Stimulated activated memory B cell treated with anti-CD40 and anti-IgM and Interleukin-4, amounts not matched to agents 10 μg/mL and 1 μg/mL and 100 μg/mL, for 72 hours (primary cell): ENCODE measurements at regions not wholly inside any gene's neighbourhood (a gene's known extent, or its start where the extent isn't known, plus 50 kb on each side); places are given as distances from the start of the nearest gene placed in this dataset.
"Not testable (repeated sequence)": the region's sequence is repeated elsewhere in the genome, so short reads cannot be mapped to it uniquely, and the experiment has no call there.

Experiments
- ATAC-seq: fragments of 150-1000 bp; cut with Tn5 transposase; 2 replicates; pipeline ENCODE4 v1.10.0; 2021
- H3K27ac Mint-ChIP-seq: one replicate; pipeline ENCODE4 v1.8.0; 2022; ENCODE audit warnings: mild to moderate bottlenecking, mixed read lengths
- H3K27me3 Mint-ChIP-seq: one replicate; pipeline ENCODE4 v1.8.0; 2022; ENCODE audit warnings: mixed read lengths
- H3K36me3 Mint-ChIP-seq: one replicate; pipeline ENCODE4 v1.8.0; 2022; ENCODE audit warnings: mixed read lengths
- H3K4me1 Mint-ChIP-seq: one replicate; pipeline ENCODE4 v1.8.0; 2022; ENCODE audit warnings: mixed read lengths
- H3K4me3 Mint-ChIP-seq: one replicate; pipeline ENCODE4 v1.8.0; 2022; ENCODE audit warnings: mild to moderate bottlenecking, moderate library complexity, mixed read lengths
- H3K9me3 Mint-ChIP-seq: one replicate; pipeline ENCODE4 v1.8.0; 2022; ENCODE audit warnings: mixed read lengths

DNA sequence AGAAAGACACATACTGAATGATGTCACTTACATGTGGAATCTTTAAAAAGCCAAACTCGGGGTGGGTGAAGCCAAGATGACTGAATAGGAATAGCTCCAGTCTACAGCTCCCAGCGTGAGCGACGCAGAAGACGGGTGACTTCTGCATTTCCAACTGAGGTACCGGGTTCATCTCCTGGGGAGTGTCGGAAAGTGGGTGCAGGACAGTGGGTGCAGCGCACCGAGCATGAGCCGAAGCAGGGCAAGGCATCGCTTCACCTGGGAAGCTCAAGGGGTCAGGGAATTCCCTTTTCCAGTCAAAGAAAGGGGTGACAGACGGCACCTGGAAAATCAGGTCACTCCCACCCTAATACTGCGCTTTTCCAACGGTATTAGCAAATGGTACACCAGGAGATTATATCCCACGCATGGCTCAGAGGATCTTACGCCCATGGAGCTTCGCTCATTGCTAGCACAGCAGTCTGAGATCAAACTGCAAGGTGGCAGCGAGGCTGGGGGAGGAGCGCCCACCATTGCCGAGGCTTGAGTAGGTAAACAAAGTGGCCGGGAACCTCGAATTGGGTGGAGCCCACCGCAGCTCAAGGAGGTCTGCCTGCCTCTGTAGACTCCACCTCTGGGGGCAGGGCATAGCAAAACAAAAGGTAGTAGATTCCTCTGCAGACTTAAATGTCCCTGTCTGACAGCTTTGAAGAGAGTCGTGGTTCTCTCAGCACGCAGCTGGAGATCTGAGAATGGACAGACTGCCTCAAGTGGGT, 103.0 kb upstream of the TMEM45B start:
- not testable (repeated sequence) for H3K4me3 Mint-ChIP-seq

DNA sequence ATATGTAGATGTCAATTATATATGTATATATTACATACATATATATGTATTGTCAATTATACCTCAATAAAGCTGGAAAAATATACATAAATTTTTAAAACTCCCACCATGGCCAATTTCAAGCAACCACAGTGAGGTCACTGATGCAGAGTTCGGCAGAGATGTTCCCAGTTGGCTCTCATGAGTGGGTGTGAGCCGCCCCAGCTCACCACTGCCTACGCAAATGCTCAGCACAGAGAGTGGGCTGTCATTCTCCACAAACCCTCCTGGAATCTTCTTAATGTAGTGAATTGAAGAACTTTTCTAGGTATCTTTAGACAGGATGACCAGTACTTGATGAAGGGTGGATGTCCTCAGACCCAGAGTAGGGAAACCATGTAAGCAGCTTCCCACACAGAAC, 96.6 kb upstream of the TMEM45B start:
- Mint-ChIP-seq H3K9me3 (no peaks in the 10 kb centered on the region), H3K4me3 (no peak overlapping the region), H3K27ac (no peak overlapping the region), H3K27me3 (no peaks in the 10 kb centered on the region), H3K4me1 (no peaks in the 10 kb centered on the region), H3K36me3 (no peaks in the 10 kb centered on the region)
- no peak for ATAC-seq

More for the DNA sequence above, 103.0 kb upstream of the TMEM45B start:
- H3K36me3 Mint-ChIP-seq, ATAC-seq, H3K4me1 Mint-ChIP-seq, H3K9me3 Mint-ChIP-seq, H3K27ac Mint-ChIP-seq, H3K27me3 Mint-ChIP-seq: not testable (repeated sequence)

GRCh38 chr11:129720156-129720555, 95.5 kb upstream of the TMEM45B start:
- ATAC-seq: no peak
- Mint-ChIP-seq H3K4me3 (no peak overlapping the region), H3K36me3 (no peaks in the 10 kb centered on the region), H3K9me3 (no peaks in the 10 kb centered on the region), H3K27me3 (no peaks in the 10 kb centered on the region), H3K27ac (no peak overlapping the region), H3K4me1 (no peaks in the 10 kb centered on the region)

- H3K27me3 Mint-ChIP-seq: peaks cover 4% of the 10 kb centered on the region
These were observed 94.7 kb upstream of the TMEM45B start for GRCh38 chr11:129720994-129721393.

GRCh38 chr11:129721685-129722084, 94.0 kb upstream of the TMEM45B start:
- Mint-ChIP-seq H3K9me3 (no peaks in the 10 kb centered on the region), H3K4me1 (no peaks in the 10 kb centered on the region), H3K27ac (no peak overlapping the region), H3K27me3 (peaks cover 8% of the 10 kb centered on the region), H3K36me3 (no peaks in the 10 kb centered on the region), H3K4me3 (no peak overlapping the region)
- ATAC-seq: no peak

More at GRCh38 chr11:129720994-129721393, 94.7 kb upstream of the TMEM45B start:
- no peak for ATAC-seq
- Mint-ChIP-seq H3K4me3 (no peak overlapping the region), H3K4me1 (no peaks in the 10 kb centered on the region), H3K27ac (no peak overlapping the region), H3K9me3 (no peaks in the 10 kb centered on the region), H3K36me3 (no peaks in the 10 kb centered on the region)

DNA sequence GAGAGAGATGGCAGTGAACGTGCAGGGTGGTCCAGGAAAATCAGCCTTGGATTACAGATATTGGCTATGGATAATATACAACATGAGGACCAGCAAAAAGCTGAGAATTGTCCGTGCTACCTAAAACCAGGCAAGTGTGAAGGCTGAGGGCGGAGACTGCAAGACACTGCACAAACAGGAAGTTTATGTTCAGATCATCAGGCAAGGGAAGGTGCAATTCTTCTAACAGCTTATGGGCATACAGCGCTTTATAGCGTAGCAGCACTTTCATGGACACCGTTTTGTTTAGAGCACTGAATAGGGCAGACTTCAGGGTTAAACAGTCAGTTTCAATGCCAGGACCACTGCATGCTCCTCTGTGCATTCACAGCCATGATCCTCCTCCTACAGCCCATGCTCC, 93.1 kb upstream of the TMEM45B start:
- peaks cover 8% of the 10 kb centered on the region for H3K27me3 Mint-ChIP-seq
- ATAC-seq: no peak
- no peak overlapping the region for H3K4me3 Mint-ChIP-seq
- H3K27ac Mint-ChIP-seq: no peak overlapping the region
- no peaks in the 10 kb centered on the region for H3K4me1 Mint-ChIP-seq
- no peaks in the 10 kb centered on the region for H3K36me3 Mint-ChIP-seq
- H3K9me3 Mint-ChIP-seq: no peaks in the 10 kb centered on the region

DNA sequence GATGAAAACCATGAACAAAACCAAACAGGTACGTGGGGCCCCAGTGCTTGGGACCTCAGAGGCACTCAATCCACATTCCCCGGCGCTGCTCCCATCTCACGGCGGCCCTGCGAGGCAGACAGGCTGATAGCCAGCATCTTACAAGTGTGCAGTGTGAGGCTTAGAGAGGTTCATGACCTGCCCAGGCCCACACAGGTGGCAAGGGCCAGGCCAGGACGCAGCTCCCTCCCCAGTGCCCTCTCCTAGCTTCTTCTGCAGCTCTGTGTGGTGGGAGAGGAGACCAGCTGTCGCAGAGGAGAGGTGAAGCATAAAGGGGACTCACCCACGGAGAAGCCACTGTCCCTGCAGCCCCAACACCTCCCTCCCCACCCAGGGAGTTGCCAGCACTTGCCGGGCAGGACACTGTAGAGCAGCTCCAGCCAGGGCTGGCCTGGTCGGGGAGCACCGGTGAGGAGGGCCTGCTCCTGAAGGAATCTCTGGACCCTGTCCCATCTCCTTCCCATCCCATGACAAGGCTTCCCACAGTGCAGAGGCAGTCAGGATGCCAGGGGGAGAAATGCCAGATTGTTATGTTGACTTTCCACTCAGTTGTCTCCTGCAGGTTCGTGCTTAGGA, 92.4 kb upstream of the TMEM45B start:
- H3K27me3 Mint-ChIP-seq: peaks cover 8% of the 10 kb centered on the region
- no peak overlapping the region for H3K4me3 Mint-ChIP-seq
- H3K27ac Mint-ChIP-seq: no peak overlapping the region
- no peaks in the 10 kb centered on the region for H3K4me1 Mint-ChIP-seq
- no peak for ATAC-seq
- H3K9me3 Mint-ChIP-seq: no peaks in the 10 kb centered on the region
- H3K36me3 Mint-ChIP-seq: no peaks in the 10 kb centered on the region

DNA sequence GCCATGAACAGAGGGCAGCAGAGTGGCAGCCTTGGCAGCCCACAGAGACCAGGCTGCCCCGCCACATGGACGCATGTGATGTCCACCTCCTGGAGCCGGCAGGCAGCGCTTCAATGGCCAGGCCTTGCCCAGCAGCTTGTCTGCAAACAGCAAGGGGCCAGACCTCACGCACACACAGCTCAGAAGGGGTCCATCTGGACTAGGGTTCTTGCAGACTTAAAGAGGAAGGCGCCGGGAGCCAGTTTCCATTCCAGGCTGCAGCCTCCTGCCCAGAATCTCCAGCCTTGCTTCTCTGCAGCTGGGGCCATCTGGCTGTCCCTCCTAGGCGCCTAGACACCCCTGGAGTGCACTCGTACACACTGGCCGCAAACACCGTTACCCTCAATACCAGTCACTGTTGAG, 91.9 kb upstream of the TMEM45B start:
- no peak for ATAC-seq
- Mint-ChIP-seq H3K4me1 (no peaks in the 10 kb centered on the region), H3K27ac (no peak overlapping the region), H3K4me3 (no peak overlapping the region), H3K27me3 (peaks cover 8% of the 10 kb centered on the region), H3K9me3 (no peaks in the 10 kb centered on the region), H3K36me3 (no peaks in the 10 kb centered on the region)

DNA sequence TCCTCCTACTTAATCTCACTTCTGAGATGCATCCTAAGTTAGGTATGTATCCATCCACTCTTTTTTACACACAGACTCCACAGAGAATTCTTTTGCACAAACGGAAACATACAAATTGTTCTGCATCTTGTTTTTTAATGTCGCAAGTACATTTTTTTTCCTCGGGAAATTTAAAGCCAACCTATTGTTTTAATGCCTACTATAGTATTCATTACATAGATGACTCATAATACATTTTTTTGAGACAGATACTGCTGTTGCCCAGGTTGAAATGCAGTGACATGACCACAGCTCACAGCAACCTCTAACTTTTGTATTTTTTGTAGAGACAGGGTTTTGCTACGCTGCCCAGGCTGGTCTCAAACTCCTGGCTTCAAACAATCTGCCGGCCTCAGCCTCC, 90.8 kb upstream of the TMEM45B start:
- ATAC-seq: no peak
- peaks cover 8% of the 10 kb centered on the region for H3K27me3 Mint-ChIP-seq
- H3K4me3 Mint-ChIP-seq: no peak overlapping the region
- no peaks in the 10 kb centered on the region for H3K36me3 Mint-ChIP-seq
- H3K27ac Mint-ChIP-seq: no peak overlapping the region
- no peaks in the 10 kb centered on the region for H3K4me1 Mint-ChIP-seq
- H3K9me3 Mint-ChIP-seq: no peaks in the 10 kb centered on the region

GRCh38 chr11:129726179-129726578, 89.5 kb upstream of the TMEM45B start:
- peaks cover 8% of the 10 kb centered on the region for H3K27me3 Mint-ChIP-seq
- no peaks in the 10 kb centered on the region for H3K36me3 Mint-ChIP-seq
- no peaks in the 10 kb centered on the region for H3K9me3 Mint-ChIP-seq
- ATAC-seq: no peak
- H3K4me3 Mint-ChIP-seq: no peak overlapping the region
- H3K4me1 Mint-ChIP-seq: no peaks in the 10 kb centered on the region
- no peak overlapping the region for H3K27ac Mint-ChIP-seq

GRCh38 chr11:129728581-129728980, 87.1 kb upstream of the TMEM45B start:
- H3K36me3 Mint-ChIP-seq: no peaks in the 10 kb centered on the region
- no peaks in the 10 kb centered on the region for H3K4me1 Mint-ChIP-seq
- H3K27me3 Mint-ChIP-seq: peaks cover 10% of the 10 kb centered on the region
- H3K4me3 Mint-ChIP-seq: no peak overlapping the region
- no peak overlapping the region for H3K27ac Mint-ChIP-seq
- H3K9me3 Mint-ChIP-seq: no peaks in the 10 kb centered on the region
- ATAC-seq: no peak

- peaks cover 16% of the 10 kb centered on the region for H3K27me3 Mint-ChIP-seq
- H3K27ac Mint-ChIP-seq: no peak overlapping the region
- H3K9me3 Mint-ChIP-seq: no peaks in the 10 kb centered on the region
- no peak overlapping the region for H3K4me3 Mint-ChIP-seq
- no peaks in the 10 kb centered on the region for H3K4me1 Mint-ChIP-seq
- H3K36me3 Mint-ChIP-seq: no peaks in the 10 kb centered on the region
- no peak for ATAC-seq
These were observed 86.4 kb upstream of the TMEM45B start for GRCh38 chr11:129729216-129729615.

DNA sequence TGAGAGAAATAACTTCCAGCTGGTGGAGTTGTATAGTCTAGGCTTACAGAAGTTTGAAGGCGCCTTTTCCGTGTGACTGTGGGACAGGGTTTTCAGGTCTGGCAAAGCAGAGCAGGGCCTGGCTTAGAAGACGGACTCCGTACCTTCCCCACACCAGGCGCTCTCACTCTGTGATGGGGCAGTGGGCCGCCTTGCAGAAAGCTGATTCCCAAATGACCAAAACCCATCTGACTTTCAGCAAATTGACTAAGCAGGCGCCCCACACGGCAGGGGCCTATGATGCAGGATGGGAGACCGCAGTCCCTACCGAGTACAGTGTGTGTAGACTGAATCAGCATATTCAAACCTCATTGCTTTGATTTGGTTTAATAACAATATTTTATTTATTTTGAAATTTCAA, 85.8 kb upstream of the TMEM45B start:
- Mint-ChIP-seq H3K36me3 (no peaks in the 10 kb centered on the region), H3K27ac (no peak overlapping the region), H3K27me3 (peaks cover 21% of the 10 kb centered on the region), H3K9me3 (no peaks in the 10 kb centered on the region), H3K4me3 (no peak overlapping the region), H3K4me1 (no peaks in the 10 kb centered on the region)
- ATAC-seq: no peak

GRCh38 chr11:129731316-129731715, 84.3 kb upstream of the TMEM45B start:
- ATAC-seq: no peak
- H3K4me3 Mint-ChIP-seq: no peak overlapping the region
- no peak overlapping the region for H3K27ac Mint-ChIP-seq
- H3K9me3 Mint-ChIP-seq: no peaks in the 10 kb centered on the region
- no peaks in the 10 kb centered on the region for H3K36me3 Mint-ChIP-seq
- no peaks in the 10 kb centered on the region for H3K4me1 Mint-ChIP-seq
- peaks cover 14% of the 10 kb centered on the region for H3K27me3 Mint-ChIP-seq

DNA sequence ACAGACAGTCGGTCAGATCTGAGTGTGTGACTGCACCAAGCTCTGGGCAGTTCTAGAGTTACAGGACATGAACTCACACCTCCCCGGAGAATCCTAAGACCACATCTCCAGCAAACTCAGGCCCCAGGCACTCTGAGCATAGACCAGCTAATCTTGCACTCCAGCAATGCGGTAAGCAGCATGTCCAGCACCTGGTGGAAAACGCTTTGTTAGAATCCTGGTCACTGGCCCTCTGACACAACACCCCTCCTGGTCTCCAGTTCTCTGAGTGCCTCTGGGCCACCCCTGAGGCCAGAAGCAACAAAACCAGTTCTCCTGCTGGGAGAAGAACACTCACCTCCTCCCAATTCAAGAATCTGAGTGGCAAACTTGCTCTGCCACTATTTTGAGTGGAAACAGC, 82.7 kb upstream of the TMEM45B start:
- no peak overlapping the region for H3K4me3 Mint-ChIP-seq
- H3K9me3 Mint-ChIP-seq: no peaks in the 10 kb centered on the region
- H3K27me3 Mint-ChIP-seq: peaks cover 21% of the 10 kb centered on the region
- ATAC-seq: no peak
- H3K27ac Mint-ChIP-seq: no peak overlapping the region
- H3K36me3 Mint-ChIP-seq: no peaks in the 10 kb centered on the region
- no peaks in the 10 kb centered on the region for H3K4me1 Mint-ChIP-seq

DNA sequence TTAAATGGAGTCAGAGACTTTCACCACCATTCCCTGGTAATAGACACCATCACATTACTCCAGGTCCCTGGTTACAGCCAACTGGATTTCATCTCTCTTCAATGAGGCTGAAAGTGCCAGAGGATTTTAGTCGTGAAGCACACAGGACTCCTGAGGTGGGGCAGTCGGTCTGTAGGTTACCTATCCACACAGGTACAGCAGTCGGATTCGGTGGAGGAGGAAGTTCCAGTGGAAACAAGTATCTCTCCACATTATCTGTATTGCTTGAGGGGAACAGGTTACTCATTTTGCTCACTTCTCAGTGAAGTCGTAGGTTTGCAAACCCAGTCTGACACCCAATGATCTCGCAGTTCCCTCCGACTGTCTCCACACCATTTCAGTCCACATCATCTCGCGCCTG, 82.3 kb upstream of the TMEM45B start:
- H3K27ac Mint-ChIP-seq: no peak overlapping the region
- no peaks in the 10 kb centered on the region for H3K36me3 Mint-ChIP-seq

More for the DNA sequence above, 82.3 kb upstream of the TMEM45B start:
- Mint-ChIP-seq H3K9me3 (no peaks in the 10 kb centered on the region), H3K4me3 (no peak overlapping the region), H3K27me3 (peaks cover 21% of the 10 kb centered on the region), H3K4me1 (no peaks in the 10 kb centered on the region)
- no peak for ATAC-seq
